ENCODE measurements at regions not wholly inside any gene's neighbourhood (a gene's known extent, or its start where the extent isn't known, plus 50 kb on each side); places are given as distances from the start of the nearest gene placed in this dataset.

DNA sequence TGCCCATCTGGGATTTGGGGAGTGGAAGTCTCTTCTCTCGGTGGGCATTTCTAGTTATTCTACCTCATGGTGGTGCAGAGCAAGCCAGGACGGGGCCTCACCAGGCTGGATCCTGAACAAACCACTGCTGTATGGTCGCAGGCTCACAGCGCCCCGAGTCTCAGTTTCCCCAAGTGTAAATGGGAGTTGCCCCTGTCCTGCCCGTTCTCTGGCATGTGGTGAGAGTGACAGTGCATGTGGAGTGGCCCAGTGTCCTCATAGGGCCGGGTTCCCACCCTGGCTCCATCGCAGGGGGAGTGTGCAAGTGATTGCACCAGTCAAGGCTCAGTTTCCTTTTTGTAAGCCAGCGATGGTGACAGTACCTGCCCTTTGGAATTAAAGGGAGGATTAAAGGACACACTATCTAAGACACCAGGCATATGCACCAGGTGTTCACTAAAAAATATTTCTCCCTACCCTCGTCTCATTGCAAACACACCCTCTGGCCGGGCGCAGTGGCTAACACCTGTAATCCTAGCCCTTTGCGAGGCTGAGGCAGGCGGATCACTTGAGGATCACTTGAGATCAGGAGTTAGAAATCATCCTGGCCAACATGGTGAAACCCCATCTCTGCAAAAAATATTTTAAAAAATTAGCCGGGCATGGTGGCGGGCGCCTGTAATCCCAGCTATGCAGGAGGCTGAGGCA is 173.3 kb upstream of the MYCN start:
- H3K4me3 ChIP-seq: no peak overlapping the region
- TF ChIP-seq, protein P1, sequence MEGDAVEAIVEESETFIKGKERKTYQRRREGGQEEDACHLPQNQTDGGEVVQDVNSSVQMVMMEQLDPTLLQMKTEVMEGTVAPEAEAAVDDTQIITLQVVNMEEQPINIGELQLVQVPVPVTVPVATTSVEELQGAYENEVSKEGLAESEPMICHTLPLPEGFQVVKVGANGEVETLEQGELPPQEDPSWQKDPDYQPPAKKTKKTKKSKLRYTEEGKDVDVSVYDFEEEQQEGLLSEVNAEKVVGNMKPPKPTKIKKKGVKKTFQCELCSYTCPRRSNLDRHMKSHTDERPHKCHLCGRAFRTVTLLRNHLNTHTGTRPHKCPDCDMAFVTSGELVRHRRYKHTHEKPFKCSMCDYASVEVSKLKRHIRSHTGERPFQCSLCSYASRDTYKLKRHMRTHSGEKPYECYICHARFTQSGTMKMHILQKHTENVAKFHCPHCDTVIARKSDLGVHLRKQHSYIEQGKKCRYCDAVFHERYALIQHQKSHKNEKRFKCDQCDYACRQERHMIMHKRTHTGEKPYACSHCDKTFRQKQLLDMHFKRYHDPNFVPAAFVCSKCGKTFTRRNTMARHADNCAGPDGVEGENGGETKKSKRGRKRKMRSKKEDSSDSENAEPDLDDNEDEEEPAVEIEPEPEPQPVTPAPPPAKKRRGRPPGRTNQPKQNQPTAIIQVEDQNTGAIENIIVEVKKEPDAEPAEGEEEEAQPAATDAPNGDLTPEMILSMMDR (IDR thresholded peaks at IDR 0.05): no peak
- no peak for FAIRE-seq
- H3K36me3 ChIP-seq: no peaks in the 10 kb centered on the region
- no peak for DNase-seq
- WGBS, 2 donors: 82 to 84% methylated on average over 17 of the region's 17 CpGs
- no peak for ATAC-seq
- intact Hi-C loops (cut with DNase I): no loop called here
- H3K27me3 ChIP-seq: no peaks in the 10 kb centered on the region
- H3K9me3 ChIP-seq: no peaks in the 10 kb centered on the region
- H3K27ac ChIP-seq: no peak overlapping the region
- H3K4me1 ChIP-seq: no peaks in the 10 kb centered on the region

DNA sequence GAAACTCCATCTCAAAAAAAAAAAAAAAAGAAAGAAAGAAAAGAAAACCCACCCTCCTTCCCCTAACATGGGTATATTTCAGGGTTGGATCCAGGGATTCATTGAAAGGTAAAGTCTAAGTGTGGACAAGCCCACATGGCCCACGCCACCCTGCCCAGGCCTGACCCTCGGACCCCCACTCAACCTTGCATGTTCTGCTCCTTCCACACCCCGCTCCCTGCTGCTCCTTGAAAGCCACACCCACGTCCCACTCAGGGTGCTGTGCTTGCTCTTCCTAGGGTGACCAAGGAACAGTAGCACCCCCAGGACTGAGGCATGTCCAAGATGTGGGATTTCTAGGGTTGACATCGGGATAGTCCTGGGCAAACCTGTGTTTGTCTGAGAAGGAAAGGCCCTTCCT is 172.7 kb upstream of the MYCN start:
- no peaks in the 10 kb centered on the region for H3K4me1 ChIP-seq
- no peaks in the 10 kb centered on the region for H3K36me3 ChIP-seq
- FAIRE-seq: no peak
- no peak overlapping the region for H3K4me3 ChIP-seq
- no peak for DNase-seq
- intact Hi-C loops (cut with DNase I): no loop called here
- no peaks in the 10 kb centered on the region for H3K9me3 ChIP-seq
- H3K27me3 ChIP-seq: no peaks in the 10 kb centered on the region
- no peak overlapping the region for H3K27ac ChIP-seq
- ATAC-seq: no peak
- TF ChIP-seq, protein P1 (IDR thresholded peaks at IDR 0.05): no peak
- WGBS, 2 donors: 75 to 81% methylated on average over 5 of the region's 5 CpGs

DNA sequence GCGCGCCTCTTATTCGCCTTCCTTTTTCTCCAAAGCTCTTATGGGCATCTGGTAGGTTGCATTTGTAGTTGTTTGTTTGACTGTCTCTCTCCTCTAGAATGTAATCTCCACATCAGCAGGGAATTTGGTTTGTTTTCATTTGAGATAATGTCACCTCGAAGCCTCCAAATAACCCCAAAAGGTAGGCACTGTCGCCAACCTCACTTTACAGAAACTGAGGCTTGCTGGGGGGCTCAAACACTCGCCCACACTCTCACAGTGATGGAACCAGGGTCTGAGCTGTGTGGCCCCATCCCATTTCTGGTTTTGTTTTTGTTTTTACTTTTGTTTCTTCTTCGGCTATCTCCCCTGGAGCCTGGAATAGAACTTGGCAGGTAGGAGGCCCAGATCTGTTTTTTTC is 172.2 kb upstream of the MYCN start:
- H3K4me3 ChIP-seq: no peak overlapping the region
- ATAC-seq (no peak), FAIRE-seq (no peak), DNase-seq (no peak)
- intact Hi-C loops (cut with DNase I): no loop called here
- WGBS, 2 donors: 84 to 89% methylated on average over 7 of the region's 7 CpGs
- H3K36me3 ChIP-seq: no peaks in the 10 kb centered on the region
- no peaks in the 10 kb centered on the region for H3K9me3 ChIP-seq
- H3K27ac ChIP-seq: no peak overlapping the region
- TF ChIP-seq, protein P1 (IDR thresholded peaks at IDR 0.05): no peak
- no peaks in the 10 kb centered on the region for H3K4me1 ChIP-seq
- H3K27me3 ChIP-seq: no peaks in the 10 kb centered on the region

DNA sequence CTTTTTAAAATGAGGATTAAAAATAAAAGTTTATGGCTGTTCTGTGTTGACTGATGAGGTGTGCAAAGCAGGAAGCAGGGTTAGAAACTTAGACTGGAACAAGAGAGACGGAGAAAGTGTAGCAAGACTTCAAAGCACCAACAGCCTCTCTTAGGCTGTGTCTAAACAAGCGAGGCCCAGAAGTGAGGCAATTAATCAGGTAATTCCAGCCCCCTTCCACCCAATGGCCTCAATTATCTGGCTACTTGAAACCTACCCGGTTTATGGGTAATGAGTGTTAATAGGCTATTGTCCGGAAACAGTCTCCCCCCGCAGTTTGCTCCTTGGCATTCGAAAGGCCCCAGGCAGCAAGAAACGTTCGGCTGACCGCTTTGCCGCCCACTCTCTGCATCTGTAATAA is 171.7 kb upstream of the MYCN start:
- Histone ChIP-seq H3K27me3 (no peaks in the 10 kb centered on the region), H3K36me3 (no peaks in the 10 kb centered on the region), H3K4me3 (no peak overlapping the region), H3K27ac (no peak overlapping the region), H3K4me1 (no peaks in the 10 kb centered on the region), H3K9me3 (no peaks in the 10 kb centered on the region)
- no peak for DNase-seq
- FAIRE-seq: no peak
- WGBS, 2 donors: 70 to 77% methylated on average over 10 of the region's 10 CpGs
- intact Hi-C loops (cut with DNase I): no loop called here
- TF ChIP-seq, protein P1 (IDR thresholded peaks at IDR 0.05): no peak
- ATAC-seq: no peak

DNA sequence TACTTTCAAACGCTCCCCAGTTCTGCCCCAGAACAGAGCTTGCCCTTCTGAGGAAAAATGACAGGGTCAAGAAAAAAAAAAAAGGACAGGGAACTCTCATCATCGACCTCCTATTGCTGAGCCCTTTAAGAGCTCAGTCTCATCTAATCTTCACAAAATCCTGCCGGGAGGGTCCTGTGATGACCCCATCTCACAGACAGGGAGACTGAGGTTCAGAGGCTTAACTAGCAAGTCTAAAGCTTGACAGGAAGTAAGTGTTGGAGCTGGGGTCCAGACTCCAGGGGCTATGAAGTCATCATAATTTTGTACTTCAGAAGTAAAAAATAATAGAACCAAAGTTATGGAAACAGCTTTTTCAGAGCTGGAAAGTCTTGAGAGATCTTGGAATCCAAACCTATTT is 171.1 kb upstream of the MYCN start:
- intact Hi-C loops (cut with DNase I): no loop called here
- FAIRE-seq: no peak

More for the DNA sequence above, 171.1 kb upstream of the MYCN start:
- ATAC-seq: no peak
- TF ChIP-seq, protein P1 (IDR thresholded peaks at IDR 0.05): no peak
- DNase-seq: no peak
- Histone ChIP-seq H3K27me3 (no peaks in the 10 kb centered on the region), H3K27ac (no peak overlapping the region), H3K4me1 (no peaks in the 10 kb centered on the region), H3K36me3 (no peaks in the 10 kb centered on the region), H3K4me3 (no peak overlapping the region), H3K9me3 (no peaks in the 10 kb centered on the region)
- 56 to 65% methylated on average over 3 of the region's 3 CpGs for WGBS, 2 donors
